Parathyroid adenoma (tissue), 2 donors: ENCODE measurements at regions not wholly inside any gene's neighbourhood (a gene's known extent, or its start where the extent isn't known, plus 50 kb on each side); places are given as distances from the start of the nearest gene placed in this dataset.

Experiments
- H2AFZ ChIP-seq: fragments of 300-600 bp; sonication (generic); one replicate; pipeline ENCODE4 v1.7.0; 2017; ENCODE audit warnings: antibody characterized with exemption, mild to moderate bottlenecking
- H3K27ac ChIP-seq: fragments of 300-600 bp; sonication (generic); one replicate; pipeline ENCODE4 v1.7.0; 2017
- H3K27me3 ChIP-seq: fragments of 300-600 bp; sonication (generic); one replicate; pipeline ENCODE4 v1.7.0; 2017; ENCODE audit warnings: low read length; ENCODE audit not compliant: control insufficient read depth, insufficient read depth
- H3K36me3 ChIP-seq: fragments of 300-600 bp; sonication (generic); one replicate; pipeline ENCODE4 v1.7.0; 2017; ENCODE audit warnings: low read length; ENCODE audit not compliant: control insufficient read depth, insufficient read depth
- H3K4me1 ChIP-seq: fragments of 300-600 bp; sonication (generic); one replicate; pipeline ENCODE4 v1.7.0; 2017; ENCODE audit warnings: control low read depth
- H3K4me2 ChIP-seq: fragments of 300-600 bp; sonication (generic); one replicate; pipeline ENCODE4 v1.7.0; 2017; ENCODE audit warnings: low read length
- H3K4me3 ChIP-seq: fragments of 300-600 bp; sonication (generic); one replicate; pipeline ENCODE4 v1.7.0; 2017; ENCODE audit warnings: low read depth, low read length
- H3K79me2 ChIP-seq: fragments of 300-600 bp; sonication (generic); one replicate; pipeline ENCODE4 v1.7.0; 2017; ENCODE audit warnings: control low read depth
- H3K9ac ChIP-seq: fragments of 300-600 bp; sonication (generic); one replicate; pipeline ENCODE4 v1.7.0; 2017; ENCODE audit warnings: mild to moderate bottlenecking
- H3K9me3 ChIP-seq: fragments of 300-600 bp; sonication (generic); one replicate; pipeline ENCODE4 v1.7.0; 2017; ENCODE audit warnings: low read length; ENCODE audit not compliant: control insufficient read depth
- CTCF ChIP-seq: fragments of 300-600 bp; sonication (generic); IDR thresholded peaks from one replicate; pipeline ENCODE4 v1.7.0; 2017; ENCODE audit warnings: antibody characterized with exemption, mild to moderate bottlenecking
- donor health status: primary hyperparathyroidism.

GRCh38 chr2:6410313-6410712, 455.4 kb downstream of the CMPK2 start:
- Histone ChIP-seq H3K27ac (no peak overlapping the region), H3K9me3 (no peaks in the 10 kb centered on the region), H3K79me2 (no peaks in the 10 kb centered on the region), H2AFZ (no peak overlapping the region), H3K4me3 (no peak overlapping the region), H3K9ac (no peak overlapping the region), H3K4me1 (no peaks in the 10 kb centered on the region), H3K27me3 (no peaks in the 10 kb centered on the region), H3K4me2 (no peak overlapping the region), H3K36me3 (no peaks in the 10 kb centered on the region)
- no peak for TF ChIP-seq CTCF

- no peaks in the 10 kb centered on the region for H3K4me1 ChIP-seq
- TF ChIP-seq CTCF = no peak
- H3K36me3 ChIP-seq = no peaks in the 10 kb centered on the region
- no peak overlapping the region for H3K4me3 ChIP-seq
- H3K9ac ChIP-seq = no peak overlapping the region
- H3K27me3 ChIP-seq = no peaks in the 10 kb centered on the region
- H3K9me3 ChIP-seq = no peaks in the 10 kb centered on the region
- no peak overlapping the region for H3K27ac ChIP-seq
- no peak overlapping the region for H3K4me2 ChIP-seq
- H2AFZ ChIP-seq = no peak overlapping the region
- H3K79me2 ChIP-seq = no peaks in the 10 kb centered on the region
Observed at GRCh38 chr2:6412533-6413091, 453.1 kb downstream of the CMPK2 start.

- no peaks in the 10 kb centered on the region for H3K27me3 ChIP-seq
Observed at GRCh38 chr2:6417050-6417449, 448.7 kb downstream of the CMPK2 start.

GRCh38 chr2:6418291-6418690, 447.4 kb downstream of the CMPK2 start:
- Histone ChIP-seq H3K9me3 (no peaks in the 10 kb centered on the region), H2AFZ (no peak overlapping the region), H3K9ac (no peak overlapping the region), H3K4me1 (no peaks in the 10 kb centered on the region), H3K79me2 (no peaks in the 10 kb centered on the region), H3K27me3 (no peaks in the 10 kb centered on the region), H3K36me3 (no peaks in the 10 kb centered on the region), H3K4me2 (no peak overlapping the region), H3K27ac (no peak overlapping the region), H3K4me3 (no peak overlapping the region)
- TF ChIP-seq CTCF = no peak

More at GRCh38 chr2:6417050-6417449, 448.7 kb downstream of the CMPK2 start:
- TF ChIP-seq CTCF = no peak
- Histone ChIP-seq H3K9me3 (no peaks in the 10 kb centered on the region), H3K4me1 (no peaks in the 10 kb centered on the region), H3K79me2 (no peaks in the 10 kb centered on the region), H3K4me2 (no peak overlapping the region), H3K4me3 (no peak overlapping the region), H3K9ac (no peak overlapping the region), H3K27ac (no peak overlapping the region), H3K36me3 (no peaks in the 10 kb centered on the region), H2AFZ (no peak overlapping the region)

GRCh38 chr2:6421138-6421730, 444.5 kb downstream of the CMPK2 start:
- no peaks in the 10 kb centered on the region for H3K36me3 ChIP-seq
- H3K9ac ChIP-seq = no peak overlapping the region
- no peak overlapping the region for H3K4me2 ChIP-seq
- H2AFZ ChIP-seq = no peak overlapping the region
- no peak overlapping the region for H3K4me3 ChIP-seq
- no peak overlapping the region for H3K27ac ChIP-seq
- H3K79me2 ChIP-seq = no peaks in the 10 kb centered on the region
- no peaks in the 10 kb centered on the region for H3K9me3 ChIP-seq
- H3K27me3 ChIP-seq = no peaks in the 10 kb centered on the region
- no peak for TF ChIP-seq CTCF
- no peaks in the 10 kb centered on the region for H3K4me1 ChIP-seq
